ENCODE measurements at regions not wholly inside any gene's neighbourhood (a gene's known extent, or its start where the extent isn't known, plus 50 kb on each side); places are given as distances from the start of the nearest gene placed in this dataset.
"Not testable (repeated sequence)": the region's sequence is repeated elsewhere in the genome, so short reads cannot be mapped to it uniquely, and the experiment has no call there.

DNA sequence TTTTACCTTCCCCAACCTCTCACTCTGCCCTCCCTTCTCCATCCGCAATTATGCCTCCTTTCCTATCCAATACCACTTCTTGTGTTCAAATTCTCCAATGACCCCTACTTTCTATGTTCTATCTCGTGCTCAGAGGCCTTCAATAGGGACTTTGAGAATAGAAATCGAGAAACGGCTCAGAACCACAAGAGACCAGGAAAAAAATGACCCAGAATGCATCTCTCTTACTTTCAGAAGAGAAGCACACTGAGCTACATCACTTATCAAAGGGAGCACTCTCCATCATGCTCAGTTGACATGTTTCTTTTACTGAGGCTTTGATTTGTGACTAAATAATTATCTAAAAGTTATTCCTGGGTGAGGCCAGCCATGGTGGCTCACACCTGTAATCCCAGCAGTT, 162.4 kb upstream of the PRICKLE2 start:
- no peak for DNase-seq

DNA sequence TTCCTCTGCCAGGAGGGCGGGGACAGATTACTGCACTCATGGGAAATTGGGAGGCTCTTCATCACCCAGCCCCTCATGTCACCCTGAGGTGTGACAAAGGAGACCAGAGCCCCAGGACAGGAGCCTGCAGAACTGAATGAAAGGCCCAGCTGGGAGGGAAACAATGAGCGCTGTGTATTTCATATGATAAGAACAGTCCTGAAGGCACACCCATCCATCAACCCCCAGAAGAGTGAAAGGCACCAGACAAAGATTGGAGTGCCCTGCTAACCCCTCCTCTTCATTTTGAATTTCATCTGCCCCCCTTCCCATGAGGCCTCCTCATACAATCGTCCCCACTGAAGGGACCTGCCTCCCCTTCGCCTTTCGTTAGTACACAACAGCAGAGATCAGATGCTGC, 160.0 kb upstream of the PRICKLE2 start:
- no peak for DNase-seq

DNA sequence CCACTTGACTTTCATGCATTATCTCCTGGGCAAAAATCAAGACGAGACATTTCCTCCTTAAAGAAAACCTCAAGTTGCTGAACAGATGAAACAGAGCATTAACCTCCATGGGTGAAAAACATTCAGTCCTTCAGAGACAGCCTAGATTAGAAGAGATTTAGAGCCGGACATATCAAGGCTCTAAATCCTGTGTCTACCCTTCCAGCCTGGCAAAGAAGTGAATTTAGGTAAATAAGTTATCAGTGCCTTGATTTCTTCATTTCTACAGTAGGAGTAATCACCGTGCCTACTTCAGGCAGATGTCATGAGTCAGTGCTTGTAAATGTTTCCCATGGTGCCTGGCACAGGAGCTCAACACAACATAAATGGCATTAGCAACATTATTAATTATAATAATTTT, 159.3 kb upstream of the PRICKLE2 start:
- no peak for DNase-seq

DNA sequence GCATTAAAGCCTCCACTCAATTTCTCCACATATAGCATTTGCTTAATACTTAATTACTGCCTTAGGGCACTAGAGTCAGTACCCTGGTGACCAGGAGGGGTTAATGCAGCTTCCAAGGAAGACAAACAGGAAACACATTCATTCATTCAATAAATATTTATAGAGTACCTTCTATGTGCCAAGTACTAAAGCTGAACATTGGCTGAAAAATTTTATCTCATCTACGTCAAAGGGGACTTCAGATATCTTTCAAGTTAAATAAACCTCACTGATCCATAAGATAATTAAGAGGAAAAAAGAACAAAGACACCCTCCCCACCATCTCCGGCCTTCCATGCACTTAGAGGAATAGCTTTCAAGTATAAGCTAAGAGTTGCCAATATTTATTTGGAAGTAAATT, 156.9 kb upstream of the PRICKLE2 start:
- DNase-seq: no peak

DNA sequence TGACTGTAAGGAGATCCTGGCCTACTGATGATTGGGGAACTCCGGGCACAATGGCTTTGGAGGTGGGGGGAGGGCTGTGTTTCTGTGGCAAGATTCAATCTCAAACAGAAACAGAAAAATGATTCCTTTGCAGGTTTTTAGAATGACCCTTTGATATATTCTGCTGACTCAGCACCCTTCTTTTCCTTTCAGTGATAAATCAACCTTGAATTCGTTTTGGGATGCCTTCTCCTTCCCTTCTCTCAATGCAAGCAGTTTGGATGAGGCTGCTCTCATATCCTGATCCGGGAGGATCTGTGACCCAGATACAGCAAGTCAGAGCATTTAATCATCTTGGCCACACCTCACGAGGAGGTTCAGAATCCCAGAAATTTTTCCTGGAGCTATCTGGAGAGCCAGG, 156.1 kb upstream of the PRICKLE2 start:
- no peak for DNase-seq

DNA sequence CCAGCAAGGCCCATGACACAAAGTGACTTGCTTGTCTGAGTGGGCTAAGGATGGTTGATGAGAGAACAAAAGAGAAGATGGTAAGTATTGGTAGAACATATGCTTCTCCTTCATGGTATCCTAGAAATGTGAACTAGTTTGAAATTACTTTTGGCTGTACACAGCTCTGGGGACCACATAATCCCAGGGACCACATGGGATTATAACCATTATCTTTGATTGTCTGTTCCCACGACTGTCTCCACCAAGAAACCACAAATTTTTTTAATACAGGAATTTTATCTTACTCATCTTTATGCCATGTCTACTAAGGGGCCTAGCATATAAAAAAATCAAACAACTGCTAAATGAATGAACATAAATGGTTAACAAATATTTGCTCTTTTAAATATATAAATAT, 155.3 kb upstream of the PRICKLE2 start:
- DNase-seq: no peak

DNA sequence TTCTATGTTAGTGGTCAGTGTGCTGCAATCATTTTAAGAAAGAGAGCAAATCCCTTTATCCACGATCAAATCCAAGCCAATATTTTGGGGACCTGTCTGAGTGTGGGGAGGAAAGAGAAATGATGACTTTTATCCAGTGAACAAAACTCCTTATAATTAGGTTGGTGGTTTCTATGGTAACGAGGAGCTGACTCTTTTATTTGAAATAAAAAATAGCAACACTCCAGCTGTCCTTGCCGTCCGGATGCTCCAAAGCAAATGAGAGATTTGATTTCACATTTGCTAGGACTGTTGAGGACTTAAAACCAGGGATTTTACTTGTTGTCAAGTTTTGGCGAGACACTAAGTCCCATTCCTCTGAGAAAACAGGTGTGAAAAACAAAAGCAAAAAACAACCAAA, 154.0 kb upstream of the PRICKLE2 start:
- DNase-seq: no peak

DNA sequence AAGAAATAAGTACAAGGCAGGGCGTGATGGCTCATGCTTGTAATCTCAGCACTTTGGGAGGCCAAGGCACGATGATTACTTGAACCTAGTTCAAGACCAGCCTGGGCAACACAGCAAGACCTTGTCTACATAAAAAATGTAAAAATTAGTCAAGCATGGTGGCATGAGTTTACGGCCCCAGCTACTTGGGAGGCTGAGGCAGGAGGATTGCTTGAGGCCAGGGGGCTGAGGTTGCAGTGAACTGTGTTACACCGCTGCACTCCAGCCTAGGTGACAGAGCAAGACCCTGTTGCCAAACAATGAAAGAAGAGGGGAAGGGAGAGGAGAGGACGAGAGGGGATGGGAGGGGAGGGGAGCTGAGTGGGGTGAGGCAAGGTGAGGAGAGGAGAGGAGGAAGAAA, 152.7 kb upstream of the PRICKLE2 start:
- no peak for DNase-seq

DNA sequence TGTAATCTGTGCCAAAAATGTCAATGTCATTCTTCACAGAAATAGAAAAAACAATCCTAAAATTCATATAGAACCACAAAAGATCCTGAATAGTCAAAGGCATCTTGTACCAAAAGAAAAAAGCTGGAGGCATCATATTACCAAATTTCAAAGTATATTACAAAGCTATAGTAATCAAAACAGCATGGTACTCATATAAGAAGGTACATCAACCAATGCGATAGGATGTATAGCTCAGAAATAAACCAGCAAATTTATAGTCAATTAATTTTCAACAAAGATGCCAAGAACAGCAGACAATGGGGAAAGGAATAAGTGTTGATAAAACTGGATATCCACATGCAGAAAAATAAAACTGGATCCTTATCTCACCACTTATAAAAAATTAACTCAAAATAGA, 150.5 kb upstream of the PRICKLE2 start:
- DNase-seq: no peak

DNA sequence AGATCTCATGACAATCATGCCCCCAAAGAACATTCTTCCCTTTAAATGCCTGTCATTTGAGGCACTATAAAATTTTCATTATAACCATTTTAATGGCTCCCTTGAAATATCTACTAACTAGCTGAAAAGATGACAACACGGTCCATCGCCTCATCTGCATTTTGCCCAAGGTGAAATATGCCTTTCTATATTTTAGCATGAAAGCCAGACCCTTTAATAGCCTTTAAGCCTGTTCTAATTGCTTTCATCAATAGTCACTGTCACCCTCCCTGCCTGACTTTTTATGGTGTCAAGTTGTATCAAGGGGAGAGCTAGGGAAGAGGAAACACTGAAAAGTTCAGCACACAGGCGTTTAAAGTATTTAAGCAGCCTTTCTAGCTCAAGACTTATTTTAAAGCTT, 144.1 kb upstream of the PRICKLE2 start:
- DNase-seq: no peak

DNA sequence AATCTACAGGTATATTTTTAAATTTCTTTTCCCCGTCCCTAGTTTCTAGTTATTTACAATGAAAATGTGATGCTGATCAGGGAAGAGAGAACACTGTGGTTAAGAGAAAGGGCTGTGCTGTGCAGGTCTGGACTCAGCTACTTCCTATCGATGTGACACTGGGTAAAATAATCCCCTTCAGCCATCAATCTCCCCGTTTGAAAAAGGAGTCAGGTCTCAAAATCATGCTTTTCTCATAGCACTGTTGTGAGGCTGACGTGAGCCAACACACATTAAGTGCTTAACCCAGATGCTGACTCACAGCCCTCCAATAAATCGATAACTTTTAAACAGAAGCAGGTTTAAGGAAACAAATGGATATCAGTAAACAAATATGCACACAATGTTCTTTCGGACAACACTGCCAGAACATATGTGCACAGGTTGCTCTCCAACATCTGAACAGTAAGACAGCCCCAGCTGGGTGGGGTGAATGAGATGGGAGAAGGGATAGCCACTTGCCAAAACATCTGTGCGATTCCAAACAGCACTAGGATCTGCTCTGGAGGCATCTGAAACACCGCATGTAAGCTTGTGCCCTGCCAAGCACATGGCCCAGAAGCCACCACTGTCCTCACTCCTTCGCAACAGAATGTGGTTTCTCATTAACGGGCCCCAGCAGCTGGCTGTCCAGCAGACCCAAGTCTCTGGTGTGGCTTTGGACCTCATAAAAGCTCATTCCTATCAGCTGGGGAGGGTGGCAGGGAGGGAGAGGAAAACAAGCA, 143.2 kb upstream of the PRICKLE2 start:
- DNase-seq: no peak

DNA sequence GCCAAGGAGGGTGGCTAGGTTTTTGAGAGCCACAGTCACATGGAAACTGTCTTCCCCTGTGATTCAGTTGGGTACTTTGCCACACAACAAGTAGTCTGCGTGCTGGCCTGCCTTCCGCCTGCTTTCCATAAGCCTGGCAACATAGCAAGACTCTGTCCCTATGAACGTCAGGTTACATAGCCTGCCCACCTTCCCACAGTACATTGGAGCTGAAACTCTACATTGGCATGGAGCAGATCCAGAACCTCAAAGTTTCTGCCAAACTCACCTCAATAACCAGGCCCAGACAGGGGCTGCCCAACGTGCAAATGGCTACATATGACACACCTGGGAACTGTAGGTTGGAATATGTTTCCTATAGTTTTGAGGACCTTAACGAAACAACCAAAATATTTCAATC, 140.6 kb upstream of the PRICKLE2 start:
- DNase-seq: no peak

DNA sequence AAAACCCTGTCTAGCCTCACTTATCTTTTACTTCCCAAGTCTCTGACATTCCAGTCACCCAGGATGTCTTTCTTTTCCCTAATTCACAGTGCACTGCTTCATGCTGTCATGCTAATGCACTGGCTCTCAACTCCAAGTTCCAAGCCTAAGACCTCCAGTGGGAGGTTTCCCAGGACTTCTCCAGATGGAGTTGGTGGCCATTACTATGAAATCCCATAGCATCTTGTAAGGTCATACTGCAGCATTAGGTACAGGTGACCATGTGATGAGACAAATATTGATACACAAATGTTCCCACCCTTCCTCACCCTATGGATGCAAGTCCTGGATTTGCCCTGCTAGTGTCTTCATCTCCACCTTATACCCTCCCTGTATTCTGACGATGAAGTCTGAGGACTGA, 138.6 kb upstream of the PRICKLE2 start:
- no peak for DNase-seq

DNA sequence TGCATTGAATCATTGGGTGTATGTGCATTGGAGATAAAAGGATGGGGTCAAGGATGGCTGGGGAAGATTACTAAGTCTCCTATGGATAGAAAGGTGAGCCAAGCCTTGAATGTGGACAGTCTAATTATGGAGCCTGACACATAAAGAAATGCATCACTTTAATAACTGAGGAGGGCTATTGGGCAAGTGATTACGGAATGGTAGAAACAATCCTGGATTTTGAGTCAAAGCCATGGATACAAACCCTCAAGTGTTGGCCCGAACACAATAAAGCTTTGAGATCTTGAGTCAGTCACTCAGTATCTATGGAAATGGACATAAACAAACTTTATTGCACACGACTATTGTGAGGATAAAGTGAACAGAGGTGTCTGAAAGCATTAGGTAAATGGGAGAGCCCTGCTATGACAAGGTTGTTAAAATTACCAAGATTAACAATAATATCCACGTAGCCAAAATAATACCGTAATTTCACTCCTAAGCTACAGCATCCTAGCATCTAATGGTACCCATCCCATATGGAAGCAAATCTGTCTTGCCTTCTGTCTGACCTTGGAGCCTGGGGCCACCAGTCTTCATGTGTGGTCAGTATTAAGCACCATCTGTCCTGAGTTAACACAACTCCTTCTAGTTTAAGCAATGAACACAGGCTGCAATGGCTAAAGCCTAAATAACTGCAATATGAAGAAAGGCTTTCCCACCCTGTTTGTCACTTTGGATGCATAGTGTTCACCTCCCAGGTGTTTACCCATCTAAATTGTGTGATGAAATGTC, 136.9 kb upstream of the PRICKLE2 start:
- no peak for DNase-seq

DNA sequence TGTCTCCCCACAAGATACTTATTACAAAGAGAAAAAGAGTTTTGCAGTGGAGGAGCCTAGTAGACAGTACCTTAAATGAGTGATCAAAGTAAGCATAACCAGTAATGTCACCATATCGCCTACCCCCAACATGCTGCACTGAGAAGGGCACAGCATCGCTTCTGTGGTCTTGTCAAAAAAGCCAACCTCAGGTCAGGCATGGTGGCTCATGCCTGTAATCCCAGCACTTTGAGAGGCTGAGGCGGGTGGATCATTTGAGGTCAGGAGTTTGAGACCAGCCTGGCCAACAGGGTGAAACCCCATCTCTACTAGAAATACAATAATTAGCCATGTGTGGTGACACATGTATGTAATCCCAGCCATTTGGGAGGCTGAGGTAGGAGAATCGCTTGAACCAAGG, 135.8 kb upstream of the PRICKLE2 start:
- DNase-seq: not testable (repeated sequence)

DNA sequence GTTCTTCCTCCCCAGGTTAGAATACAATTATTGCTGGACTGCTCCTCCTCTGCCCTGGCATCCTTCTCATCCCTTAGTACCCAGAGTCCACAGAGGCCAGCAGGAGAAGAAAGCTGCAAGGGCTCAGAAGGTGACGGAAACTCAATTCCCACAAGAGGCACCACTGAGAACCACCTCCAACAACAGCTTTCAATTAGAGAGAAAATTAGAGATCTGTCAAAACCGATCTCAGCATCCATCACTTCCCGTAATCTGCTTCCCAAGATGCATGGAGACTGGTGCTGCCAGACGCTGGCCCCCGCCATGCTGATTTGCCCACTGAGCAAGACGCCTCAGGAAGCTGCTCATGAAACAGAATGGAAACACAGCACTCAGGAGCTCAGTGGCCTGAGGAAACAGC, 135.0 kb upstream of the PRICKLE2 start:
- no peak for DNase-seq

DNA sequence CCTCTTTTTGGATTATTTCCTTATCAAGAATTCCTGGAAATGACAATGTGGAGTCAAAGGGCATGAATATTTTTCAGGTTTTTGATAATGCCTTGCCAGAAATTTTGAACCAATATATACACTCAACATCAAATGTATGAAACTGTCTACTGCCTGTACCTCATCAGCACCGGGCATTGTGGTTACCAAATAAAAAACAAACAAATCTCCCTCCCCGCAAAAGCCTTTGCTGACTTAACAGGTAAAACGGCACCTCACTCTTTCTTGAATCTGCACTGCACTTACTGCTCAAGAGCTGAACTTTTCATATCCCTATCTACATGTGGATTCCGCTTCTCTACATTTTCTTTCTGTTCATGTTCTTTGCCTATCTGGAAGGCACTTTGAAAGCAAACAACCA, 134.5 kb upstream of the PRICKLE2 start:
- no peak for DNase-seq

DNA sequence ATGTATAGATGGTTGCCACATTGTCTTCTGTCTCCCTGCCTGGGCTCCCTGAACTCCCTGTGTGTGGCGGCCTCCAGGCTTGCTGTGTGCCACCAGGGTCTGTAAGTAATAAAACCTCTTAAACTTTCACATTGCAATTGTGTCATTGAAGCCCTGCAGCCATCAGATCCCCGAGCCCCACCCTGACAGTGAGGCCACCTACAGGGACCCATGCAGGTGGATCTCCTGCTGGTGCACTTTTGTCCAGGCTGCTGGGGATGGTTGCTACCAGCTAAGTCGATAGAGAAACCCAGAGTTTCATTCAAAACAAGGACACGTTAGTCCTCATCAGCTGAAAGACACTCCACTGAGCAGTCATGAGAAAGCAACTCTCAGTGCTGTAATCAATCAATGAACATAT, 133.6 kb upstream of the PRICKLE2 start:
- no peak for DNase-seq

DNA sequence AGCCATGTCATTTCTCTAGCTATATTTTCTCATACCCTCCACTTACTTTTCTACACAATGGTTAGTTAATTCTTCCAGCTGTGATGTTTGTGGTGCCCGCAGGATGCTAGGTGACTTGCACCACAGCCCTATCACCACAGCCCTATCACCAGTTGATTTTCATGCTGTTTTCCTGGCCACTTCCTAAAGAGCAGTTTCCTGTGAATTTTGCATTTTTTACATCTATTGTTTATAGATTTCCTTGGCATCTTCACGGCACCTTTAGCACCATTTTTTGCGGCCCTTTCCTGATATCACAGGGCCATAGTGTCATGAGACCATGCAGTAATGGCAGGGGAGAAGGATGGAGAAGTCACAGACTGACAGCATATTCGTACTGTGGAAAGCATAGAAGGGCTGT, 132.9 kb upstream of the PRICKLE2 start:
- no peak for DNase-seq

DNA sequence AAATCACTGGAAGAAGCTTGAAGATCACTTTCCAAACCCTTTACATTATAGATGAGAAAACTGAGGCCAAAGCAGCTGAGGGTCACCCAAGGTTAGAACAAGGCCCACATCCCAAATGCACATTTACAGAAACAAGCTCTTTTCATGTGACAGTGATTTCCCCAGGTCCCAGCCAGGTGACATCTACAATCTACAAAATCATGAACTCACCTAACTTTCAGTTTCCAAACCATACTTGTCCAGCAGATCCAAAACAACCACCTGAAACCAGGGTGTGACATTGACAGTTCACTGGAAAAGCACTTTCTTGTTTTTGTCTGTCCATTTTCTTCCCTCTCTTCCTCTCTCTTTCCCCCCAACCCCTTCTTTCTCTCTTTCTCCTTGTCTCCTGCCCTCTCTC, 132.2 kb upstream of the PRICKLE2 start:
- DNase-seq: no peak

DNA sequence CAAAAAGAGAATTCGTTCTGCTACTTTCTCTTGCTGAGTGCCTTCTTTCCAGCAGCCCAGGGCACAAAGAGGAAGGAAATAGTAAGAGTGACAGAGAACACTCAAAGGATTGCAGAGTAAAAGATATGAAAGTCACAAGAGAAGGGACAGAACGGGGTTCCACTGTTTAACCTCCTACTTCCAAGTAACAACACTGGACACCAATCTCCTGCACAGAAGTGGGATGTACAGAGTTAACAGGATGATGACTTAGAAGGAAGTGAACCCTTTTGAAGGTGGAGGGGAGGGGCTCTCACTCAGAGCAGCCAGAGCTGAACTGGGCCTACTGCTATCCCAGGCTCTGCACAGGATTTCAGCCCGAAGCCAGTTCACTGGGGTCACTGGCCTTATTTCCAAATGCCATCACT, 130.1 kb upstream of the PRICKLE2 start:
- peak in 1 of 5 donors; percentile 21 for DNase-seq

DNA sequence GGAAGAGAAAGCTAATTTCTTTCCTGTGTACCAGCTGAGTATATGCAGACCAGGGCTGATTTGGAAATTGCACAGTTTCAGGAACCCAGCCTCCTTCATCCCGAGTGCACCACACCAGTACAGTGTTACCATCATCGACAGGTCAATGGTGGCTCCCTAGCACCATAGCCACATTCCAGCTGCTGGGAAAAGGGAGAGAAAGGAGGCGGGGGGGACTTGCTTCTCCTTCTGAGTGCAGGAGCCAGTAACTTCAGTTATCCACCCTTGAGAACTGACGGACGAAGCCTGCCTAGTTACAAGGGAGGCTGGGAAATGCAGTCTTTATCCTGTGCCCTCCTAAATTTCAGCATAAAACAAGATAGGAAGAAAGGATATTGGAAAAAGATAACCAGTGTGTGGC, 129.7 kb upstream of the PRICKLE2 start:
- DNase-seq: no peak

DNA sequence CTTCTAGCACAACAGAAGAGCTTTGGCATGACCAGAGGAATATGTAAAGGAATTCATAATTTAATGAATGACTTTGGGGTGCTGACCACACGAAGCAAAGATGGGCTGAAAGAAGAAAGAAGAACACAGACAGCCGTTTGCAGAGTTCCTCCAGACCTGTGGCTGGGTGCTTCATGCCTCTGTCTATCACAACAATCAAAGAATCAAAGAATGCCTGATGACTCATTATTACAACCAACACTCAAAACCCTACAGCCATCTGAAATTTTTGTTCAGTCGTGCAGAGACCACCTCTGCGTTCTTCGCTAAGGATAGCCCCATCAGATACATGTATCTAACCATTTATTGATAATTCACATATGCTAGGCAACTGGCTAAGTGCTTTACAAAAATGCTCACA, 129.0 kb upstream of the PRICKLE2 start:
- DNase-seq: no peak

DNA sequence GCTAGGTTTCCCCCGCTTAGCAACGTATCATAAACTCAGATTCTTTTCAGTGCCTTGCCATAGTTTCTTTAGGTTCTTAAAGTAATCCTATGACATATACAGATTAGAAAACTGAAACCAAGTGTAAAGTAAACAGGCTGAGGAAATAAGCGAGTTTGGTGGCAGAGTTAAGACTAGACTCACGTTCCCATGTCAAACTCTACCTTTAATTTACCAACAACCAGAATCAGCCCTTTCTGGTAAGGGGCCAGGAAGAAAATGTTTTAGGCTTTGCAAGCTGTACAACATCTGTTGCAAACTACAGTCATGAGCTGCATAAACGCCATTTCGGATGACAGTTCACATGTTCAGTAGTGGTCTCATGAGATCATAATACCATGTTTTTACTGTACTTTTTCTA, 128.0 kb upstream of the PRICKLE2 start:
- DNase-seq: peak in 1 of 5 donors; percentile 2

DNA sequence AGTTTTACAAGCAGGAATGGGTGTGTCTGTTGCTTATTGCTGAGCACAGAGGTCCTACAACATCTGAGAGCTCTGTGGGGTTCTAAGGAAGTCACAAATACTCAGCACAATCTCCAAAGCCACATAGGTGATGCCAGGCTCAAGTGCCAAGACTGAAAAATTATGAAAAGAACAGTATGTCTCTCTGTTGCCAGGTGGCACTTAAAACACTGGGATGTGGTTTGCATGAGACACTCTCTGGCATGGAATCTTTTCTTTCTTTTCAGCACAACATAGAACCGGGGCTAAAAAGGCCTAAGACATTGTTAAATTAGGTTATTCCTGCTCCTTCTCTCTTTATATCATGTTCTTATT, 127.3 kb upstream of the PRICKLE2 start:
- no peak for DNase-seq
